ENCODE measurements at regions not wholly inside any gene's neighbourhood (a gene's known extent, or its start where the extent isn't known, plus 50 kb on each side); places are given as distances from the start of the nearest gene placed in this dataset.

DNA sequence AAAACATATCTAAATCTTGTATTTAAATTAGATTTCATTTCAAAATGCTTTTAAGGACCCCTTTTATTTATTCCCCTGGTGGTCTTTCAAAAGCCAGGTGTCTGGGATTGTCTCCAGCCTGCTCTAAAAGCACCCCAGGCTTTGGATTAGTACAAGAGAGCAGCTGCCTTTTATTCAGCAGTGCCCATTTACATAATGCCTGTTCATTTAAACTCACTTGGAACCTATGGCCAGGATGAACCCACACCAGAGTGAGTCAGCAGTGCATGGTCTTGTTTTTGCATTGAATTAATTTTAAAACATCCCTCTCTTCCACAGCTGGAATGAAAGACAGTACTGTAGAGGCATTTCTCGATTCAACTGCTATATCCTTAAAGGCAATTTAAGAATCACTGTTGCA, 64.1 kb upstream of the TENM3 start:
- Histone ChIP-seq H3K9me3 (no peaks in the 10 kb centered on the region), H3K27me3 (no peaks in the 10 kb centered on the region), H3K36me3 (no peaks in the 10 kb centered on the region), H3K4me3 (ENCODE audit: low read depth in 1 of 2, low read length in 1 of 2) (no peak overlapping the region), H3K27ac (no peak overlapping the region), H3K4me1 (ENCODE audit: control insufficient read depth in 1 of 2, insufficient read depth in 1 of 2, low read depth in 1 of 2, low read length in 1 of 2) (no peaks in the 10 kb centered on the region)
- TF ChIP-seq, protein P1, sequence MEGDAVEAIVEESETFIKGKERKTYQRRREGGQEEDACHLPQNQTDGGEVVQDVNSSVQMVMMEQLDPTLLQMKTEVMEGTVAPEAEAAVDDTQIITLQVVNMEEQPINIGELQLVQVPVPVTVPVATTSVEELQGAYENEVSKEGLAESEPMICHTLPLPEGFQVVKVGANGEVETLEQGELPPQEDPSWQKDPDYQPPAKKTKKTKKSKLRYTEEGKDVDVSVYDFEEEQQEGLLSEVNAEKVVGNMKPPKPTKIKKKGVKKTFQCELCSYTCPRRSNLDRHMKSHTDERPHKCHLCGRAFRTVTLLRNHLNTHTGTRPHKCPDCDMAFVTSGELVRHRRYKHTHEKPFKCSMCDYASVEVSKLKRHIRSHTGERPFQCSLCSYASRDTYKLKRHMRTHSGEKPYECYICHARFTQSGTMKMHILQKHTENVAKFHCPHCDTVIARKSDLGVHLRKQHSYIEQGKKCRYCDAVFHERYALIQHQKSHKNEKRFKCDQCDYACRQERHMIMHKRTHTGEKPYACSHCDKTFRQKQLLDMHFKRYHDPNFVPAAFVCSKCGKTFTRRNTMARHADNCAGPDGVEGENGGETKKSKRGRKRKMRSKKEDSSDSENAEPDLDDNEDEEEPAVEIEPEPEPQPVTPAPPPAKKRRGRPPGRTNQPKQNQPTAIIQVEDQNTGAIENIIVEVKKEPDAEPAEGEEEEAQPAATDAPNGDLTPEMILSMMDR (IDR thresholded peaks at IDR 0.05), result no peak

DNA sequence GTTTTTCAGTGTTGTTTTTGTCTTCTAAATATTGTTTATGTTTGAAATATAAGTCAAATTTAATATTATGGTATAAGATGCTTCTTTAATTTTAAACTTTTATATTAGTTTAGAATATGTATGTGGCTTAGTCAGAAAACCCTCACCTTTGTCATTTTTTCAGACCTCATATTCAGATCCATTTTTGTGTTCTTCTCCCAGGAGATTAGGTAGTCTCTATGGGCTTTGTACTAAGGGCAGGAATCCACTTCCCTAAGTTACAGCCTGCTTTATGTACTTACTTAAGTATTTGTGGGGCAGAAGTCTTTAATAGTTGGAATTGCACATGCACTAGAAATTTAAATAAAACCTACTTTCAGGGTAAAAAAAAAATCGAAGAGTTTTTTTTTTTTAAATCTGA, 63.5 kb upstream of the TENM3 start:
- Histone ChIP-seq H3K4me3 (ENCODE audit: low read depth in 1 of 2, low read length in 1 of 2) (no peak overlapping the region), H3K4me1 (ENCODE audit: control insufficient read depth in 1 of 2, insufficient read depth in 1 of 2, low read depth in 1 of 2, low read length in 1 of 2) (no peaks in the 10 kb centered on the region), H3K9me3 (no peaks in the 10 kb centered on the region), H3K27me3 (no peaks in the 10 kb centered on the region), H3K27ac (no peak overlapping the region), H3K36me3 (no peaks in the 10 kb centered on the region)
- TF ChIP-seq, protein P1 (IDR thresholded peaks at IDR 0.05), result no peak

DNA sequence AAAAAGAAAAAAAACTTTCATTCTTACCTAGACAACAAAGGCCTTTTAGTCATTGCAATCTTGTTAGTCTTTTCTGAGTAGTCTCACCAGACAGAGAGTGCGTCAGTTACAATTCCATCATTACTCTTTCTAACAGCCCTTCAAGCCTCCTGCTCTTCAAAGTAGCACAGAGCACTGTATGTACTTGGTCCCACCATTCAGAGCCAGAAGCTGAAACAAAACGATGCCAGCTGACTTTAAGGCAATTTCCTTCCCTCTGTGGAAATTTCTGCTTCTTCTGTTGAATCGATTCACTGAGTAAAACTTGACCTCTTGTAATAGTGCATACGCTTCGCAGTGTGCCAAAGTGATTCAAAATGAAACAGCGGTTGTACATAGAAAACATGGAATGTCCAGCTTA, 57.7 kb upstream of the TENM3 start:
- Histone ChIP-seq H3K4me3 (ENCODE audit: low read depth in 1 of 2, low read length in 1 of 2) (no peak overlapping the region), H3K27me3 (no peaks in the 10 kb centered on the region), H3K36me3 (no peaks in the 10 kb centered on the region), H3K4me1 (ENCODE audit: control insufficient read depth in 1 of 2, insufficient read depth in 1 of 2, low read depth in 1 of 2, low read length in 1 of 2) (no peaks in the 10 kb centered on the region), H3K27ac (no peak overlapping the region), H3K9me3 (no peaks in the 10 kb centered on the region)
- TF ChIP-seq, protein P1 (IDR thresholded peaks at IDR 0.05), result no peak

DNA sequence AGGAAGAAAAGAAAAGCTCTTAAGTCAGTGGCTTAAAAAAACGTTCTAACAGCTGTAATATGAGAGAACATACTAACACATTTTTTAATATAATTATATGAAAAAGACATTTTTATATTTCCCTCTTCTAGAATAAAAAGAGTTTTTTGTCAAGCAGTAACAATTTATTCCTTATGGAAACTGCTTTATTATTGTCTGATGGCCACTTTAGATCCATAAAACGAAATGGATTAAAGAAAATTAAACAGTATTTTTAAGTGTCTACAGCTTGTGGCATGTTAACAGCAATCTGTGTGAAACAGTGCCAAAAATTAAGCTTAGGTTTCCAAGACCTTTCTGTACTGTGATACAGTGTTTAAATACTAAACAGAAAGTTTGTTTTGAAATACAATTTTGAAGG, 55.5 kb upstream of the TENM3 start:
- TF ChIP-seq, protein P1 (IDR thresholded peaks at IDR 0.05), result no peak
- no peaks in the 10 kb centered on the region for H3K27me3 ChIP-seq
- H3K4me3 ChIP-seq (ENCODE audit: low read depth in 1 of 2, low read length in 1 of 2), result no peak overlapping the region
- H3K27ac ChIP-seq, result no peak overlapping the region
- H3K9me3 ChIP-seq, result no peaks in the 10 kb centered on the region
- no peaks in the 10 kb centered on the region for H3K36me3 ChIP-seq
- H3K4me1 ChIP-seq (ENCODE audit: control insufficient read depth in 1 of 2, insufficient read depth in 1 of 2, low read depth in 1 of 2, low read length in 1 of 2), result no peaks in the 10 kb centered on the region

DNA sequence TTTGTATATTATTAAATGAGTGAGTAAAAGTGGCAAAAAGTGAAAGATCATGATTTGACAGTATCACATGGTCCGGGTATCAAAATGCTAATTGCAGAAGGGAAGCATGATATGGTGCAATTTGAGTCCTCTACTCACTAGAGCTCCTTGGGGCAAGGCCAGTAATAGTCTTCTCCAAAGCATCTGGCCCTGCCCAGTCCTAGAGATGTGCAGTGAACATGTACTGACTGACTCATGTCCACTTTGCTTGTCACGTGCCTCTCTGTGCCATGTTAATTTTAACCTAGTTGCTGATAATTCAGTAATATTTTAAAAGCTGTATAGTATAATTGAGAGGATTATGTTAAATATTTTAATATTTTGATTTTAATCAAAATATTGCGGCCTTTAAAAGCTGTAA, 54.6 kb upstream of the TENM3 start:
- H3K4me1 ChIP-seq (ENCODE audit: control insufficient read depth in 1 of 2, insufficient read depth in 1 of 2, low read depth in 1 of 2, low read length in 1 of 2), result no peaks in the 10 kb centered on the region
- no peaks in the 10 kb centered on the region for H3K36me3 ChIP-seq
- TF ChIP-seq, protein P1 (IDR thresholded peaks at IDR 0.05), result no peak
- no peaks in the 10 kb centered on the region for H3K9me3 ChIP-seq
- no peak overlapping the region for H3K4me3 ChIP-seq (ENCODE audit: low read depth in 1 of 2, low read length in 1 of 2)
- no peak overlapping the region for H3K27ac ChIP-seq
- no peaks in the 10 kb centered on the region for H3K27me3 ChIP-seq
